SK-N-SH (cell line): ENCODE measurements at regions not wholly inside any gene's neighbourhood (a gene's known extent, or its start where the extent isn't known, plus 50 kb on each side); places are given as distances from the start of the nearest gene placed in this dataset.

ENCODE experiments used
- CTCF ChIA-PET: fragments of 300-600, 350-600 bp; formaldehyde crosslinking; extraction: SDS; loops from one replicate; lab custom pipeline; 2021; lab: Yijun Ruan, JAX
- POLR2A ChIA-PET: fragments of 350-600 bp; sonication (Branson Sonifier 250); formaldehyde crosslinking; extraction: SDS; loops from one replicate; lab custom pipeline; 2020; ENCODE audit warnings: antibody characterized with exemption, inconsistent platforms; lab: Yijun Ruan, JAX
- DNase-seq: peaks from one replicate; pipeline ENCODE4 v3.0.0; 2012
- H2AFZ ChIP-seq: fragments of 200-600 bp; sonication (generic); 2 replicates; pipeline ENCODE4 v1.8.1; 2016; ENCODE audit warnings: antibody characterized with exemption, mild to moderate bottlenecking, low read depth
- H3F3A ChIP-seq: fragments of 200-600 bp; sonication (generic); replicated peaks from 2 replicates; pipeline ENCODE3; 2016; ENCODE audit warnings: antibody characterized with exemption, mild to moderate bottlenecking; ENCODE audit not compliant: insufficient read depth
- H3K27ac ChIP-seq, 2 experiments: fragments of 200-500 bp in 1 of 2; fragments of 200-600 bp in 1 of 2; sonication (Bioruptor generic) in 1 of 2; sonication (generic), shearing (Covaris generic) in 1 of 2; 2 replicates each; pipeline versions ENCODE4 v1.5.1 to v1.6.1; 2014 to 2016; ENCODE audit warnings: low read depth in 2 of 2, inconsistent platforms in 1 of 2, low read length in 1 of 2, mild to moderate bottlenecking in 1 of 2, mixed read lengths in 1 of 2
- H3K27me3 ChIP-seq: fragments of 200-600 bp; sonication (generic), shearing (Covaris generic); 2 replicates; pipeline ENCODE4 v1.6.1; 2016; ENCODE audit warnings: mixed run types; ENCODE audit not compliant: insufficient read depth
- H3K36me3 ChIP-seq, 2 experiments: fragments of 200-500 bp in 1 of 2; fragments of 200-600 bp in 1 of 2; sonication (Bioruptor generic) in 1 of 2; sonication (generic) in 1 of 2; replicated peaks in 1 of 2; 2 replicates each; pipeline versions ENCODE3 to v1.5.1; 2014 to 2016; ENCODE audit warnings: low read length in 1 of 2, mild to moderate bottlenecking in 1 of 2; ENCODE audit not compliant: insufficient read depth in 2 of 2, control insufficient read depth in 1 of 2
- H3K4me1 ChIP-seq, 2 experiments: fragments of 200-500 bp in 1 of 2; fragments of 200-600 bp in 1 of 2; sonication (Bioruptor generic) in 1 of 2; sonication (generic), shearing (Covaris generic) in 1 of 2; 2 replicates each; pipeline versions ENCODE4 v1.5.1 to v1.6.1; 2014 to 2016; ENCODE audit warnings: low read depth in 1 of 2, low read length in 1 of 2, mixed run types in 1 of 2; ENCODE audit not compliant: insufficient read depth in 2 of 2, control insufficient read depth in 1 of 2
- H3K4me2 ChIP-seq: fragments of 200-600 bp; sonication (generic), shearing (Covaris generic); 2 replicates; pipeline ENCODE4 v1.6.1; 2017; ENCODE audit warnings: mixed run types
- H3K4me3 ChIP-seq, 2 experiments: fragments of 200-500 bp in 1 of 2; fragments of 200-600 bp in 1 of 2; sonication (Bioruptor generic) in 1 of 2; sonication (generic), shearing (Covaris generic) in 1 of 2; 2 replicates each; pipeline versions ENCODE4 v1.5.1 to v1.8.1; 2014 to 2016; ENCODE audit warnings: low read depth in 2 of 2, inconsistent platforms in 1 of 2, low read length in 1 of 2, mild to moderate bottlenecking in 1 of 2, mixed read lengths in 1 of 2, moderate library complexity in 1 of 2
- H3K79me2 ChIP-seq: fragments of 200-600 bp; sonication (generic); 2 replicates; pipeline ENCODE4 v1.8.1; 2017; ENCODE audit warnings: mild to moderate bottlenecking; ENCODE audit not compliant: insufficient read depth
- H3K9ac ChIP-seq: fragments of 200-600 bp; sonication (generic); 2 replicates; pipeline ENCODE4 v1.6.1; 2017; ENCODE audit warnings: mixed run types
- H3K9me2 ChIP-seq: fragments of 200-600 bp; sonication (generic); 2 replicates; pipeline ENCODE4 v1.6.1; 2017; ENCODE audit warnings: mixed run types
- H3K9me3 ChIP-seq: fragments of 200-600 bp; sonication (generic); 2 replicates; pipeline ENCODE4 v1.6.1; 2017; ENCODE audit warnings: mixed run types, mild to moderate bottlenecking, moderate library complexity
- H4K20me1 ChIP-seq: fragments of 200-600 bp; sonication (generic); 2 replicates; pipeline ENCODE4 v1.6.1; 2017; ENCODE audit warnings: mild to moderate bottlenecking, mixed run types; ENCODE audit not compliant: insufficient read depth
- EZH2phosphoT487 ChIP-seq: fragments of 200-600 bp; sonication (generic); IDR thresholded peaks from 2 replicates; pipeline ENCODE4 v1.6.1; 2017; ENCODE audit warnings: low read depth, mixed run types, mild to moderate bottlenecking, antibody characterized with exemption, moderate library complexity, borderline replicate concordance
- FOXJ3 ChIP-seq: sonication (generic); formaldehyde crosslinking; IDR thresholded peaks from 2 replicates; pipeline ENCODE4 v1.5.1; 2020; ENCODE audit warnings: mild to moderate bottlenecking, missing genetic modification reagents
- GABPA ChIP-seq: IDR thresholded peaks from 2 replicates; pipeline ENCODE4 v1.4.0; 2012; ENCODE audit warnings: low read depth, mild to moderate bottlenecking
- GATA2 ChIP-seq: sonication (generic); formaldehyde crosslinking; IDR thresholded peaks from 2 replicates; pipeline ENCODE4 v1.5.0; 2020; ENCODE audit warnings: mild to moderate bottlenecking, missing genetic modification reagents
- JUND ChIP-seq: IDR thresholded peaks from 2 replicates; pipeline ENCODE4 v1.4.0; 2012
- MEF2A ChIP-seq: IDR thresholded peaks from 2 replicates; pipeline ENCODE4 v1.4.0; 2012; ENCODE audit warnings: low read depth, borderline replicate concordance
- NFIC ChIP-seq: IDR thresholded peaks from 2 replicates; pipeline ENCODE4 v1.4.0; 2012; ENCODE audit warnings: borderline replicate concordance
- RCOR1 ChIP-seq: fragments of 150-350 bp; IDR thresholded peaks from 2 replicates; pipeline ENCODE4 v1.6.1; 2017; ENCODE audit warnings: antibody characterized with exemption, low read length
- RFX5 ChIP-seq: IDR thresholded peaks from 2 replicates; pipeline ENCODE4 v1.6.1; 2012; ENCODE audit warnings: mild to moderate bottlenecking, improper control_type of control experiment, low read length
- RXRA ChIP-seq: IDR thresholded peaks from 2 replicates; pipeline ENCODE4 v1.4.0; 2012; ENCODE audit warnings: low read depth, mild to moderate bottlenecking, borderline replicate concordance
- SMC3 ChIP-seq: IDR thresholded peaks from 2 replicates; pipeline ENCODE4 v1.6.1; 2012; ENCODE audit warnings: low read depth, low read length, improper control_type of control experiment
- TAF1 ChIP-seq: IDR thresholded peaks from 2 replicates; pipeline ENCODE4 v1.6.1; 2012; ENCODE audit warnings: low read depth, mild to moderate bottlenecking, low read length, moderate library complexity, borderline replicate concordance
- TCF12 ChIP-seq: IDR thresholded peaks from 2 replicates; pipeline ENCODE4 v1.4.0; 2012
- WGBS: methylation state at CpG from one replicate; pipeline ENCODE4 v1.1.6; 2017; ENCODE audit warnings: low lambda C conversion rate; 5-methylcytosine and 5-hydroxymethylcytosine counted together
- TF ChIP-seq, protein P1 (sequence below): IDR thresholded peaks from 2 replicates; pipeline ENCODE4 v1.6.1; 2012; ENCODE audit warnings: mild to moderate bottlenecking, low read depth, low read length, moderate library complexity
- TF ChIP-seq, protein P2 (sequence below): fragments of 150-350 bp; IDR thresholded peaks from 2 replicates; pipeline ENCODE4 v1.6.1; 2016; ENCODE audit warnings: mild to moderate bottlenecking, low read depth, low read length
- TF ChIP-seq, protein P3 (sequence below): fragments of 150-350 bp; IDR thresholded peaks from 2 replicates; pipeline ENCODE4 v1.6.1; 2017; ENCODE audit warnings: antibody characterized with exemption, low read length, low read depth, borderline replicate concordance
- TF ChIP-seq, protein P4 (sequence below): IDR thresholded peaks from 2 replicates; pipeline ENCODE4 v1.4.0; 2012; ENCODE audit warnings: low read depth, borderline replicate concordance

DNA sequence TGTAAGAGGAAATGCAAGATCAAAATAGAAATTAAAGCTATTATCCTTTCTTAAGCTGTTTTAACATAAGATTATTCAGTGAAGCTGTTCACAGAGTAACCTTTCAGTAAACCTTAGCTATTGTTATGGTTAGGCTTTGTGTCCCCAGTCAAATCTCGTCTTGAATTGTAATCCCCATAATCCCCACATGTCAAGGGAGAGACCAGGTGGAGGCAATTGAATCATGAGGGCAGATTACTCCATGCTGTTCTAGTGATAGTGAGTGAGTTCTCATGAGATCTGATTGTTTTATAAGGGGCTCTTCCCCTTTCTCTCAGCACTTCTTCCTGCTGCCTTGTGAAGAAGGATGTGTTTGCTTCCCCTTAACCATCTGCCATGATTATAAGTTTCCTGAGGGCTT is 424.4 kb downstream of the DSEL start:
- ChIA-PET CTCF (interaction anchor here (0.6 kb wide), 1 partner anchor 11 kb away, joined by 5 read pairs; no protein-coding TSS in a partner anchor), POLR2A (no interaction called here)
- DNase-seq = no peak
- TF ChIP-seq, protein P1, sequence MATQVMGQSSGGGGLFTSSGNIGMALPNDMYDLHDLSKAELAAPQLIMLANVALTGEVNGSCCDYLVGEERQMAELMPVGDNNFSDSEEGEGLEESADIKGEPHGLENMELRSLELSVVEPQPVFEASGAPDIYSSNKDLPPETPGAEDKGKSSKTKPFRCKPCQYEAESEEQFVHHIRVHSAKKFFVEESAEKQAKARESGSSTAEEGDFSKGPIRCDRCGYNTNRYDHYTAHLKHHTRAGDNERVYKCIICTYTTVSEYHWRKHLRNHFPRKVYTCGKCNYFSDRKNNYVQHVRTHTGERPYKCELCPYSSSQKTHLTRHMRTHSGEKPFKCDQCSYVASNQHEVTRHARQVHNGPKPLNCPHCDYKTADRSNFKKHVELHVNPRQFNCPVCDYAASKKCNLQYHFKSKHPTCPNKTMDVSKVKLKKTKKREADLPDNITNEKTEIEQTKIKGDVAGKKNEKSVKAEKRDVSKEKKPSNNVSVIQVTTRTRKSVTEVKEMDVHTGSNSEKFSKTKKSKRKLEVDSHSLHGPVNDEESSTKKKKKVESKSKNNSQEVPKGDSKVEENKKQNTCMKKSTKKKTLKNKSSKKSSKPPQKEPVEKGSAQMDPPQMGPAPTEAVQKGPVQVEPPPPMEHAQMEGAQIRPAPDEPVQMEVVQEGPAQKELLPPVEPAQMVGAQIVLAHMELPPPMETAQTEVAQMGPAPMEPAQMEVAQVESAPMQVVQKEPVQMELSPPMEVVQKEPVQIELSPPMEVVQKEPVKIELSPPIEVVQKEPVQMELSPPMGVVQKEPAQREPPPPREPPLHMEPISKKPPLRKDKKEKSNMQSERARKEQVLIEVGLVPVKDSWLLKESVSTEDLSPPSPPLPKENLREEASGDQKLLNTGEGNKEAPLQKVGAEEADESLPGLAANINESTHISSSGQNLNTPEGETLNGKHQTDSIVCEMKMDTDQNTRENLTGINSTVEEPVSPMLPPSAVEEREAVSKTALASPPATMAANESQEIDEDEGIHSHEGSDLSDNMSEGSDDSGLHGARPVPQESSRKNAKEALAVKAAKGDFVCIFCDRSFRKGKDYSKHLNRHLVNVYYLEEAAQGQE = no peak
- TF ChIP-seq, protein P2, sequence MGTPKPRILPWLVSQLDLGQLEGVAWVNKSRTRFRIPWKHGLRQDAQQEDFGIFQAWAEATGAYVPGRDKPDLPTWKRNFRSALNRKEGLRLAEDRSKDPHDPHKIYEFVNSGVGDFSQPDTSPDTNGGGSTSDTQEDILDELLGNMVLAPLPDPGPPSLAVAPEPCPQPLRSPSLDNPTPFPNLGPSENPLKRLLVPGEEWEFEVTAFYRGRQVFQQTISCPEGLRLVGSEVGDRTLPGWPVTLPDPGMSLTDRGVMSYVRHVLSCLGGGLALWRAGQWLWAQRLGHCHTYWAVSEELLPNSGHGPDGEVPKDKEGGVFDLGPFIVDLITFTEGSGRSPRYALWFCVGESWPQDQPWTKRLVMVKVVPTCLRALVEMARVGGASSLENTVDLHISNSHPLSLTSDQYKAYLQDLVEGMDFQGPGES = no peak
- TF ChIP-seq FOXJ3 (CRISPR knock-in tag) = no peak
- no peak for TF ChIP-seq GATA2 (CRISPR knock-in tag)
- no peak for TF ChIP-seq JUND
- TF ChIP-seq SMC3 = no peak
- TF ChIP-seq RXRA = no peak
- no peak for TF ChIP-seq RFX5
- no peak for TF ChIP-seq NFIC
- TF ChIP-seq MEF2A = no peak
- TF ChIP-seq EZH2phosphoT487 = no peak
- no peak for TF ChIP-seq TAF1
- TF ChIP-seq RCOR1 = no peak
- TF ChIP-seq, protein P3, sequence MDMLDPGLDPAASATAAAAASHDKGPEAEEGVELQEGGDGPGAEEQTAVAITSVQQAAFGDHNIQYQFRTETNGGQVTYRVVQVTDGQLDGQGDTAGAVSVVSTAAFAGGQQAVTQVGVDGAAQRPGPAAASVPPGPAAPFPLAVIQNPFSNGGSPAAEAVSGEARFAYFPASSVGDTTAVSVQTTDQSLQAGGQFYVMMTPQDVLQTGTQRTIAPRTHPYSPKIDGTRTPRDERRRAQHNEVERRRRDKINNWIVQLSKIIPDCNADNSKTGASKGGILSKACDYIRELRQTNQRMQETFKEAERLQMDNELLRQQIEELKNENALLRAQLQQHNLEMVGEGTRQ = no peak
- TF ChIP-seq, protein P4, sequence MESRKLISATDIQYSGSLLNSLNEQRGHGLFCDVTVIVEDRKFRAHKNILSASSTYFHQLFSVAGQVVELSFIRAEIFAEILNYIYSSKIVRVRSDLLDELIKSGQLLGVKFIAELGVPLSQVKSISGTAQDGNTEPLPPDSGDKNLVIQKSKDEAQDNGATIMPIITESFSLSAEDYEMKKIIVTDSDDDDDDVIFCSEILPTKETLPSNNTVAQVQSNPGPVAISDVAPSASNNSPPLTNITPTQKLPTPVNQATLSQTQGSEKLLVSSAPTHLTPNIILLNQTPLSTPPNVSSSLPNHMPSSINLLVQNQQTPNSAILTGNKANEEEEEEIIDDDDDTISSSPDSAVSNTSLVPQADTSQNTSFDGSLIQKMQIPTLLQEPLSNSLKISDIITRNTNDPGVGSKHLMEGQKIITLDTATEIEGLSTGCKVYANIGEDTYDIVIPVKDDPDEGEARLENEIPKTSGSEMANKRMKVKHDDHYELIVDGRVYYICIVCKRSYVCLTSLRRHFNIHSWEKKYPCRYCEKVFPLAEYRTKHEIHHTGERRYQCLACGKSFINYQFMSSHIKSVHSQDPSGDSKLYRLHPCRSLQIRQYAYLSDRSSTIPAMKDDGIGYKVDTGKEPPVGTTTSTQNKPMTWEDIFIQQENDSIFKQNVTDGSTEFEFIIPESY = no peak
- no peak for TF ChIP-seq GABPA
- no peak for TF ChIP-seq TCF12
- H3K27me3 ChIP-seq = no peaks in the 10 kb centered on the region
- 5% methylated on average over 1 of the region's 1 CpG for WGBS
- H3K36me3 ChIP-seq = no peaks in the 10 kb centered on the region
- no peak overlapping the region for H2AFZ ChIP-seq
- H3F3A ChIP-seq = no peaks in the 10 kb centered on the region
- H3K4me3 ChIP-seq = no peak overlapping the region
- H4K20me1 ChIP-seq = no peaks in the 10 kb centered on the region
- H3K4me2 ChIP-seq = no peak overlapping the region
- no peaks in the 10 kb centered on the region for H3K4me1 ChIP-seq
- H3K27ac ChIP-seq = no peak overlapping the region
- no peaks in the 10 kb centered on the region for H3K79me2 ChIP-seq
- H3K9me3 ChIP-seq = no peaks in the 10 kb centered on the region
- H3K9me2 ChIP-seq = no peaks in the 10 kb centered on the region
- no peak overlapping the region for H3K9ac ChIP-seq
